ENCODE measurements at regions not wholly inside any gene's neighbourhood (a gene's known extent, or its start where the extent isn't known, plus 50 kb on each side); places are given as distances from the start of the nearest gene placed in this dataset.

DNA sequence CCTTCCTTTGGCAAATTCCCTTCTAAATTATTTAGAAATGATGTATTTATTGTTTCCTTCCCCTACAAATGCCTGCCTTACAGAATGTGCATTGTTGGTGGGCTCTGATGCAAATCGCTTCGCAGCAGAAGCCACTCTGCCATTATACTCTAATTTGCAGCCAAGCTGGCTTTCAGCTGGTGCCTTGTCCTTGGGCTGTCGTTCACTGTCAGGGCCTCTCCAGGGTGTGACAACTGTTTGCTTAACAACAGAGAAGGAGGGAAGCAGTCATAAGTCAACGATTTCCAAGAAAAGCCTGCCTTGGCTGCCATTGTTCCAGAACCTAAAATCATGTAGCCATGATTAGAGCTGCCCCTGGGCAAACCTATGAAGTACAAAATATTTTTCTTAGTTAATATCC, 260.1 kb upstream of the RGMB start:
- Histone ChIP-seq H3K9me3 (no peaks in the 10 kb centered on the region), H3K36me3 (no peaks in the 10 kb centered on the region), H3K27ac (no peak overlapping the region), H3K27me3 (no peaks in the 10 kb centered on the region), H3K4me3 (no peak overlapping the region), H3K4me1 (no peaks in the 10 kb centered on the region)
- no peak for TF ChIP-seq CTCF (IDR thresholded peaks at IDR 0.05)
- DNase-seq (no peak), ATAC-seq (no peak)
- intact Hi-C loops (cut with DNase I): no loop called here

DNA sequence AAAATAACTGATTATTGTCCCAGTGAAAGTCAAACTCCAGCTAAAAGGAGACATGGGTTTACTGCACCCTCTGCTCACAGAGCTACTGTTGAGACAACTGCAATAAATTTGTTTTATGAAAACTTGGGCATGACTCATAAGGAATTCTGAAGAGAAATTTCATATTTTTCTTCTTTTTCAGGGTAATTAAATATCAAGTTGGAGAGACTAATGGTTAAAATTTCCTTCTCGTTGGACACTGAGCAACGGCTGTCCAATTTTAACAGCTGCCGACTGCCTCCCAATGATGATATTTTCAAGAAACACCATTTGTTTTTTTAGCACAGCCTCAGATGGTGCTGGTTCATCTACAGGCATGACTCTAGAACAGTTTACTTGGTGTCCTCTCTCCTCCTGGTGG, 259.2 kb upstream of the RGMB start:
- Histone ChIP-seq H3K4me1 (no peaks in the 10 kb centered on the region), H3K4me3 (no peak overlapping the region), H3K36me3 (no peaks in the 10 kb centered on the region), H3K27ac (no peak overlapping the region), H3K27me3 (no peaks in the 10 kb centered on the region), H3K9me3 (no peaks in the 10 kb centered on the region)
- DNase-seq: no peak
- TF ChIP-seq CTCF (IDR thresholded peaks at IDR 0.05): no peak
- intact Hi-C loops (cut with DNase I): no loop called here
- no peak for ATAC-seq

GRCh38 chr5:98516701-98517100, 256.8 kb upstream of the RGMB start:
- Histone ChIP-seq H3K4me3 (no peak overlapping the region), H3K27ac (no peak overlapping the region), H3K9me3 (no peaks in the 10 kb centered on the region), H3K4me1 (no peaks in the 10 kb centered on the region), H3K36me3 (no peaks in the 10 kb centered on the region), H3K27me3 (no peaks in the 10 kb centered on the region)
- no peak for DNase-seq
- TF ChIP-seq CTCF (IDR thresholded peaks at IDR 0.05): no peak
- intact Hi-C loops (cut with DNase I): no loop called here
- ATAC-seq: no peak

- no peak overlapping the region for H3K4me3 ChIP-seq
- no peak for TF ChIP-seq CTCF (IDR thresholded peaks at IDR 0.05)
- no peaks in the 10 kb centered on the region for H3K4me1 ChIP-seq
- DNase-seq (no peak), ATAC-seq (no peak)
- no peaks in the 10 kb centered on the region for H3K36me3 ChIP-seq
- no peaks in the 10 kb centered on the region for H3K9me3 ChIP-seq
- intact Hi-C loops (cut with DNase I): no loop called here
- no peaks in the 10 kb centered on the region for H3K27me3 ChIP-seq
- no peak overlapping the region for H3K27ac ChIP-seq
These were observed 255.7 kb upstream of the RGMB start for GRCh38 chr5:98517560-98518366.

DNA sequence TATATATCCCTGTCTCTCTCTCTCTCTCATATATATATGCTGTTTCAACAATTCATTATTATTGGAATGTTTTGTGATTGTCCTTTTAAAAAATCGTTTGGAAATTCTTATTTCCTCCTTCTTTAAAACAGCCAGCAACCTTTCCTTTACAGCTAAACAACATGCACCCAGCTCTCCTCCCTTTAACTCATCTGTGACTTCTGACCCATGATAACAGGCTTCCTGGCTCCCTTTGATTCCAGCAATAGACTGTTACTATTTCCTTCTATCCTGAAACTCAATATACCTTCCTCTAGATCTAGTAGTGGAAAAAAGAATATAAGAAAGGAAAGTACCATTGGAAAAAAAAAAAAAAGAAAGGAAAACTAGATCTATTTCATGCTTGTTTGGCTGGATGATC, 254.7 kb upstream of the RGMB start:
- no peaks in the 10 kb centered on the region for H3K36me3 ChIP-seq
- no peaks in the 10 kb centered on the region for H3K9me3 ChIP-seq
- ATAC-seq (no peak), DNase-seq (no peak)
- no peaks in the 10 kb centered on the region for H3K4me1 ChIP-seq
- no peak for TF ChIP-seq CTCF (IDR thresholded peaks at IDR 0.05)
- H3K27me3 ChIP-seq: no peaks in the 10 kb centered on the region
- no peak overlapping the region for H3K4me3 ChIP-seq
- intact Hi-C loops (cut with DNase I): no loop called here
- H3K27ac ChIP-seq: no peak overlapping the region

- no peaks in the 10 kb centered on the region for H3K27me3 ChIP-seq
- intact Hi-C loops (cut with DNase I): no loop called here
- ATAC-seq: no peak
- H3K36me3 ChIP-seq: no peaks in the 10 kb centered on the region
- no peaks in the 10 kb centered on the region for H3K4me1 ChIP-seq
- H3K4me3 ChIP-seq: no peak overlapping the region
- H3K9me3 ChIP-seq: no peaks in the 10 kb centered on the region
- no peak overlapping the region for H3K27ac ChIP-seq
- no peak for TF ChIP-seq CTCF (IDR thresholded peaks at IDR 0.05)
- DNase-seq: no peak
These were observed 253.9 kb upstream of the RGMB start for GRCh38 chr5:98519571-98519970.

All from upper lobe of right lung (tissue), 1 donor.